ENCODE measurements at regions not wholly inside any gene's neighbourhood (a gene's known extent, or its start where the extent isn't known, plus 50 kb on each side); places are given as distances from the start of the nearest gene placed in this dataset.

GRCh38 chr6:23243854-23244253 is 674.5 kb downstream of the HDGFL1 start:
- no peak for DNase-seq (ENCODE audit: low read depth)
- TF ChIP-seq CTCF (IDR thresholded peaks at IDR 0.05; ENCODE audit: low read length, missing control alignments): no peak
- H3K4me3 ChIP-seq (replicated peaks; ENCODE audit: low read depth, low read length): no peak overlapping the region

GRCh38 chr6:23244300-23244699 is 674.9 kb downstream of the HDGFL1 start:
- peak; percentile 43 for DNase-seq (ENCODE audit: low read depth)
- TF ChIP-seq CTCF (IDR thresholded peaks at IDR 0.05; ENCODE audit: low read length, missing control alignments): no peak
- no peak overlapping the region for H3K4me3 ChIP-seq (replicated peaks; ENCODE audit: low read depth, low read length)

- no peak overlapping the region for H3K4me3 ChIP-seq (replicated peaks; ENCODE audit: low read depth, low read length)
- peak; percentile 6 for DNase-seq (ENCODE audit: low read depth)
- TF ChIP-seq CTCF (IDR thresholded peaks at IDR 0.05; ENCODE audit: low read length, missing control alignments): no peak
These were observed 676.2 kb downstream of the HDGFL1 start for GRCh38 chr6:23245572-23245971.

GRCh38 chr6:23246896-23247295 is 677.5 kb downstream of the HDGFL1 start:
- DNase-seq (ENCODE audit: low read depth): no peak

GRCh38 chr6:23250556-23250955 is 681.2 kb downstream of the HDGFL1 start:
- no peak overlapping the region for H3K4me3 ChIP-seq (replicated peaks; ENCODE audit: low read depth, low read length)
- DNase-seq (ENCODE audit: low read depth): no peak
- no peak for TF ChIP-seq CTCF (IDR thresholded peaks at IDR 0.05; ENCODE audit: low read length, missing control alignments)

More at GRCh38 chr6:23246896-23247295, 677.5 kb downstream of the HDGFL1 start:
- H3K4me3 ChIP-seq (replicated peaks; ENCODE audit: low read depth, low read length): no peak overlapping the region
- TF ChIP-seq CTCF (IDR thresholded peaks at IDR 0.05; ENCODE audit: low read length, missing control alignments): no peak

GRCh38 chr6:23262864-23263263 is 693.5 kb downstream of the HDGFL1 start:
- no peak for DNase-seq (ENCODE audit: low read depth)
- H3K4me3 ChIP-seq (replicated peaks; ENCODE audit: low read depth, low read length): no peak overlapping the region
- TF ChIP-seq CTCF (IDR thresholded peaks at IDR 0.05; ENCODE audit: low read length, missing control alignments): no peak

- no peak for DNase-seq (ENCODE audit: low read depth)
- H3K4me3 ChIP-seq (replicated peaks; ENCODE audit: low read depth, low read length): no peak overlapping the region
- TF ChIP-seq CTCF (IDR thresholded peaks at IDR 0.05; ENCODE audit: low read length, missing control alignments): no peak
These were observed 695.9 kb downstream of the HDGFL1 start for GRCh38 chr6:23265270-23265669.

All from fibroblast of pulmonary artery (primary cell).